ENCODE measurements at regions not wholly inside any gene's neighbourhood (a gene's known extent, or its start where the extent isn't known, plus 50 kb on each side); places are given as distances from the start of the nearest gene placed in this dataset.
A peak's percentile ranks its signal among the peaks of the same experiment; 100 is the strongest.

DNA sequence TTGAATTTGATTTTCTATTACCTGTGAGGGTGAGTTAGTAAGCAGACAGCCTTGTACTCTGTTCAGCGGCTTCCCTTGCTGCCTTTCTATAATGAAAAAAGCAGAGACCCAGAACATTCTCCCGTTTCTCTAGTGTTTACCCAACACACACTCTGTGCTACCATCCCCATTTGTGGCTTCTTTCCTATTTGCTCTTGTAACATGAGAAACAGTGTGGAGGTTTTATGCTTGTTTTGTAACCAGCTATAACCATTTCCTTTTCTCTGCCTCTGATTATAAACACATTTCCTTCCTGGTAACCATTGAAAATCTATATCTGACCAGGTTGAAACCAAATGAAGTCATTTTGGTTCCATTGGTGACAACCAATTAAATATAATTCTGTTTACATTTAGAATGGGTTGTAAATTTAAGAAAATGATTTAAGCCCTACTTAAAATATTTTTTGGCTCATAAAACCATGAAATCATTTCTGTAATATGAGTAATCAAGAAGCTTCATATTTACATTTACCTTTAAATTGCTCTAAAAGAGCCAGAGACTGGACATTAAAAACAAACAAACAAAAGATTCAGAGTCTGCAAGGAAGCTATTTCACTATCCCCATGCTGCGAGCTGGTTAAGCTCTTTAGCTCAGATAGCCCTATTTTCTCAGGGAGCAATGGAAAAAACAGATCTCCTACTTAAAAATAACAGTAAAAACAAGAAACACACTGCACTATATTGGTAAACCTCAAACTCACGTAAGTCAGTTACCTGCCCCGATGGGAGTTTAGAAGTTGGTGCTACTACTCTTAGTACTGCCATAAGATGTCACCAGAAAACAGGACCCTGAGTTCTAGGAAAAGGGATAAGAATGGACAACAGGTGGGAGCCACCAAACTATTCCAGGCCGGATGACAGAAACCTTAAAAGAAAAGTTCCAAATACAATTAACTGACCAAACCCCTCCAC lies 206.5 kb upstream of the EEA1 start:
- no peak for DNase-seq (ENCODE audit: extremely low spot score, unreplicated experiment)
- TF ChIP-seq, protein P1, sequence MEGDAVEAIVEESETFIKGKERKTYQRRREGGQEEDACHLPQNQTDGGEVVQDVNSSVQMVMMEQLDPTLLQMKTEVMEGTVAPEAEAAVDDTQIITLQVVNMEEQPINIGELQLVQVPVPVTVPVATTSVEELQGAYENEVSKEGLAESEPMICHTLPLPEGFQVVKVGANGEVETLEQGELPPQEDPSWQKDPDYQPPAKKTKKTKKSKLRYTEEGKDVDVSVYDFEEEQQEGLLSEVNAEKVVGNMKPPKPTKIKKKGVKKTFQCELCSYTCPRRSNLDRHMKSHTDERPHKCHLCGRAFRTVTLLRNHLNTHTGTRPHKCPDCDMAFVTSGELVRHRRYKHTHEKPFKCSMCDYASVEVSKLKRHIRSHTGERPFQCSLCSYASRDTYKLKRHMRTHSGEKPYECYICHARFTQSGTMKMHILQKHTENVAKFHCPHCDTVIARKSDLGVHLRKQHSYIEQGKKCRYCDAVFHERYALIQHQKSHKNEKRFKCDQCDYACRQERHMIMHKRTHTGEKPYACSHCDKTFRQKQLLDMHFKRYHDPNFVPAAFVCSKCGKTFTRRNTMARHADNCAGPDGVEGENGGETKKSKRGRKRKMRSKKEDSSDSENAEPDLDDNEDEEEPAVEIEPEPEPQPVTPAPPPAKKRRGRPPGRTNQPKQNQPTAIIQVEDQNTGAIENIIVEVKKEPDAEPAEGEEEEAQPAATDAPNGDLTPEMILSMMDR (IDR thresholded peaks at IDR 0.05) = no peak
- Mint-ChIP-seq H3K27ac (ENCODE audit: unreplicated experiment) (peak overlapping the region; percentile 44), H3K9me3 (ENCODE audit: unreplicated experiment) (no peaks in the 10 kb centered on the region), H3K4me3 (ENCODE audit: unreplicated experiment) (no peak overlapping the region), H3K36me3 (ENCODE audit: unreplicated experiment) (no peaks in the 10 kb centered on the region), H3K27me3 (ENCODE audit: unreplicated experiment) (no peaks in the 10 kb centered on the region), H3K4me1 (ENCODE audit: unreplicated experiment) (peaks cover 29% of the 10 kb centered on the region)

DNA sequence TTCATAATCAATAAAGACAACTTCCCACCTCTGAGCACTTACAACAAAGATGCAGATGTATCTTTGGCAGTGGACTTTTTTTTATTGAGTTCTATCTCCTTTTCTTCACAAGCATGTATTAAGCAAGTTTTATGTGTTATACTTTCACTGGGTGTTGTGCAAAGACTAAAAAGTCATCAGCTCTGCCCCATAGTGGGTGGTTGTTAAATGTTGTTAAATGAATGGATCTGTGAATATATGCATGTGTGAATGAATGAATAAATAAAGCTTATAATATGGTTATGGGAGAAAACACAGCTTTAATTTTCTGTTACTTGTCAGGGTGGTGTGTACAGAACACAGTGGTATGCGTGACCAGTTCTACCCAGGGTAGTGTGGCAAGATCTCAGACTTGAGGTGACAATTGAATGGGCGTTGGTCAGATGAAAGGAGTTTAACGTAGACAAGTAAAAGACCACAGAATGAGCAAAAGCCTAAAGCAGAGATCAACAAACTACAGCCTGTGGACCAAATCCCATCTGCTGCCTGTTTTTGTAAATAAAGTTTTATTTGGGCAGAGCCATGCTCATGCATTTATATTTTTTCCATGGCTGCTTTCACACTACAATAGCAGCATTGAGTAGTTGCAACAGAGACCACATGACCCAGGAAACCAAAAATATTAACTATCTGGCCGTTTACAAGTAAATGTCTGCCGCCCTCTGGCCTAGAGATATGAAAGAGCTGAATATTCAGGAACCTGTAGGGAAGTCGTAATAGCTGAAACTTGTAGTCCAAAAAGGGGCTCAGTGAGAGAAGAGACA lies 207.4 kb upstream of the EEA1 start:
- no peak overlapping the region for H3K4me3 Mint-ChIP-seq (ENCODE audit: unreplicated experiment)
- peaks cover 29% of the 10 kb centered on the region for H3K4me1 Mint-ChIP-seq (ENCODE audit: unreplicated experiment)
- H3K36me3 Mint-ChIP-seq (ENCODE audit: unreplicated experiment) = no peaks in the 10 kb centered on the region
- DNase-seq (ENCODE audit: extremely low spot score, unreplicated experiment) = no peak
- no peaks in the 10 kb centered on the region for H3K27me3 Mint-ChIP-seq (ENCODE audit: unreplicated experiment)
- no peaks in the 10 kb centered on the region for H3K9me3 Mint-ChIP-seq (ENCODE audit: unreplicated experiment)
- TF ChIP-seq, protein P1 (IDR thresholded peaks at IDR 0.05) = no peak
- no peak overlapping the region for H3K27ac Mint-ChIP-seq (ENCODE audit: unreplicated experiment)

- H3K27ac Mint-ChIP-seq (ENCODE audit: unreplicated experiment) = peak overlapping the region; percentile 29
- no peaks in the 10 kb centered on the region for H3K36me3 Mint-ChIP-seq (ENCODE audit: unreplicated experiment)
- DNase-seq (ENCODE audit: extremely low spot score, unreplicated experiment) = no peak
- TF ChIP-seq, protein P1 (IDR thresholded peaks at IDR 0.05) = no peak
- no peaks in the 10 kb centered on the region for H3K27me3 Mint-ChIP-seq (ENCODE audit: unreplicated experiment)
- H3K4me3 Mint-ChIP-seq (ENCODE audit: unreplicated experiment) = no peak overlapping the region
- no peaks in the 10 kb centered on the region for H3K9me3 Mint-ChIP-seq (ENCODE audit: unreplicated experiment)
- peaks cover 29% of the 10 kb centered on the region for H3K4me1 Mint-ChIP-seq (ENCODE audit: unreplicated experiment)
These were observed 208.8 kb upstream of the EEA1 start for GRCh38 chr12:93137656-93138612.

DNA sequence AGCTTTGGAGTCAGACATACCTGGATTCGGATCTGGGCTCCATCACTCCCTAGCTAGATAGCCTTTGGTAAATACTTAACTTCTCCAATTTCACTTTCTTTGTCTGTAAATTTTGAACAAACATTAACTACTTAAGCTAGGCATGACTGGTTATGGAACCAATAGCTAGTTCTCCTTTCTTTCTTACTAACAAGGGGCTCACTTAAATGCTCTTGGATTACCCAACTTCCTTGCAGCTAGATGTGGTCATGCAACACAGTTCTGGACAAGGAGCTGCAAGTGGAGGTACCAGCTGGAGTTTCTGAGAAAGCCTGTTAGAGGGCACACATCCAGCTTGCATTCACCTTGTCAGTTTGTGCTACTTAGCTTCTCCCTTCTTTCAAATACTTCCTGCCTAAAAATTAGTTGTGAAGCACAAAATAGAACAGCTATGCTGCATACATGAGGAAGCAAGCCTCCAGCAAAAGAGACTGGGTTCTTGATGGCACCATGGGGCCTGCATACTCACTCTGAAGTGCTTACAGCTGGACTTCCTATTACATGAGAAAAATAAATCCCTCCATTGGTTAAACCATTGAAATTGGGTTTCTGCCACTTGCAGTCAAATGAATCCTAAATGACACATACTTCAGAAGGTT lies 210.1 kb upstream of the EEA1 start:
- TF ChIP-seq, protein P1 (IDR thresholded peaks at IDR 0.05) = no peak
- Mint-ChIP-seq H3K4me1 (ENCODE audit: unreplicated experiment) (peaks cover 30% of the 10 kb centered on the region), H3K27ac (ENCODE audit: unreplicated experiment) (no peak overlapping the region), H3K9me3 (ENCODE audit: unreplicated experiment) (no peaks in the 10 kb centered on the region), H3K4me3 (ENCODE audit: unreplicated experiment) (no peak overlapping the region), H3K36me3 (ENCODE audit: unreplicated experiment) (no peaks in the 10 kb centered on the region), H3K27me3 (ENCODE audit: unreplicated experiment) (peaks cover under 1% of the 10 kb centered on the region)
- no peak for DNase-seq (ENCODE audit: extremely low spot score, unreplicated experiment)
